ENCODE measurements at regions not wholly inside any gene's neighbourhood (a gene's known extent, or its start where the extent isn't known, plus 50 kb on each side); places are given as distances from the start of the nearest gene placed in this dataset.

GRCh38 chr3:132090921-132091320, 56.1 kb upstream of the CPNE4 start:
- H3K36me3 ChIP-seq (ENCODE audit: control insufficient read depth in 1 of 2, insufficient read depth in 2 of 2, low read length in 2 of 2), result no peaks in the 10 kb centered on the region
- POLR2A ChIA-PET, result no interaction called here
- intact Hi-C loops (cut with micrococcal nuclease), result no loop called here
- H3K27ac ChIP-seq (ENCODE audit: low read depth, low read length), result no peak overlapping the region
- H3K4me1 ChIP-seq (ENCODE audit: control insufficient read depth in 1 of 2, insufficient read depth in 2 of 2, low read length in 2 of 2), result no peaks in the 10 kb centered on the region
- CTCF ChIA-PET, result no interaction called here
- DNase-seq (ENCODE audit: low read depth, low spot score) (no peak), ATAC-seq (no peak)
- no peak overlapping the region for H3K9ac ChIP-seq (ENCODE audit: low read length)
- no peaks in the 10 kb centered on the region for H3K79me2 ChIP-seq (ENCODE audit: insufficient read depth, low read length)
- RAD21 ChIA-PET (ENCODE audit: low non-redundant PET in 1 of 2, low total read pairs in 2 of 2, uncharacterized antibody in 2 of 2, unreplicated experiment in 2 of 2), result no interaction called here
- no peak overlapping the region for H3K4me3 ChIP-seq (replicated peaks in 1 of 2; ENCODE audit: low read depth in 1 of 2, low read length in 2 of 2)
- H3K4me2 ChIP-seq (ENCODE audit: low read length), result no peak overlapping the region
- H4K20me1 ChIP-seq (ENCODE audit: insufficient read depth), result no peaks in the 10 kb centered on the region
- no peaks in the 10 kb centered on the region for H3K9me3 ChIP-seq (ENCODE audit: control insufficient read depth in 1 of 2, insufficient read depth in 1 of 2, low read depth in 1 of 2, low read length in 2 of 2)
- TF ChIP-seq ATF3 (IDR thresholded peaks at IDR 0.05) (no peak), CTCF (IDR thresholded peaks at IDR 0.05 in 2 of 3, conservative IDR thresholded peaks at IDR 0.05 in 1 of 3; ENCODE audit: borderline replicate concordance in 1 of 3, insufficient read depth in 1 of 3, low read depth in 2 of 3, low read length in 2 of 3) (no peak), CBX3 (IDR thresholded peaks at IDR 0.05; ENCODE audit: low read depth) (no peak), EZH2phosphoT487 (IDR thresholded peaks at IDR 0.05; ENCODE audit: borderline replicate concordance) (no peak)
- H3K9me2 ChIP-seq (ENCODE audit: insufficient read depth), result no peaks in the 10 kb centered on the region
- no peak overlapping the region for H2AFZ ChIP-seq (ENCODE audit: low read depth, low read length, poor library complexity, severe bottlenecking)
- peaks cover 6% of the 10 kb centered on the region; the same call in 1 of the 2 replicates for H3K27me3 ChIP-seq (ENCODE audit: insufficient read depth, low read length)
- no TSS peak for BruUV-seq (replicated peaks)

GRCh38 chr3:132116601-132117000, 81.8 kb upstream of the CPNE4 start:
- ChIA-PET POLR2A (no interaction called here), CTCF (no interaction called here)
- H3K27ac ChIP-seq (ENCODE audit: low read depth, low read length), result no peak overlapping the region
- TF ChIP-seq EZH2 (IDR thresholded peaks at IDR 0.05), result no peak
- no peak for TF ChIP-seq ATF3 (IDR thresholded peaks at IDR 0.05)
- no peak for TF ChIP-seq ZNF274 (IDR thresholded peaks at IDR 0.05; ENCODE audit: low read depth, low read length)
- TF ChIP-seq CTCF (IDR thresholded peaks at IDR 0.05 in 2 of 3, conservative IDR thresholded peaks at IDR 0.05 in 1 of 3; ENCODE audit: borderline replicate concordance in 1 of 3, insufficient read depth in 1 of 3, low read depth in 2 of 3, low read length in 2 of 3), result no peak
- no peak for TF ChIP-seq SIN3A (IDR thresholded peaks at IDR 0.05; ENCODE audit: low read depth)
- TF ChIP-seq FOSL1 (IDR thresholded peaks at IDR 0.05; ENCODE audit: low read depth), result no peak
- TF ChIP-seq CBX3 (IDR thresholded peaks at IDR 0.05; ENCODE audit: low read depth), result no peak
- no peak for TF ChIP-seq REST (IDR thresholded peaks at IDR 0.05; ENCODE audit: low read depth)
- no peak for TF ChIP-seq JUND (IDR thresholded peaks at IDR 0.05)
- TF ChIP-seq POLR2A (IDR thresholded peaks at IDR 0.05; ENCODE audit: borderline replicate concordance, extremely low read depth, insufficient read depth, insufficient read length), result no peak
- TF ChIP-seq SRF (IDR thresholded peaks at IDR 0.05; ENCODE audit: low read depth), result no peak
- no peak for TF ChIP-seq SP1 (IDR thresholded peaks at IDR 0.05; ENCODE audit: low read depth)

More at GRCh38 chr3:132116601-132117000, 81.8 kb upstream of the CPNE4 start:
- Histone ChIP-seq H3K36me3 (ENCODE audit: control insufficient read depth in 1 of 2, insufficient read depth in 2 of 2, low read length in 2 of 2) (no peaks in the 10 kb centered on the region), H3K27me3 (ENCODE audit: insufficient read depth, low read length) (no peaks in the 10 kb centered on the region), H3K4me2 (ENCODE audit: low read length) (no peak overlapping the region), H3K79me2 (ENCODE audit: insufficient read depth, low read length) (no peaks in the 10 kb centered on the region), H2AFZ (ENCODE audit: low read depth, low read length, poor library complexity, severe bottlenecking) (no peak overlapping the region), H3K9ac (ENCODE audit: low read length) (no peak overlapping the region), H3K4me1 (ENCODE audit: control insufficient read depth in 1 of 2, insufficient read depth in 2 of 2, low read length in 2 of 2) (no peaks in the 10 kb centered on the region), H3K9me2 (ENCODE audit: insufficient read depth) (no peaks in the 10 kb centered on the region), H3K9me3 (ENCODE audit: control insufficient read depth in 1 of 2, insufficient read depth in 1 of 2, low read depth in 1 of 2, low read length in 2 of 2) (no peaks in the 10 kb centered on the region), H3K4me3 (replicated peaks in 1 of 2; ENCODE audit: low read depth in 1 of 2, low read length in 2 of 2) (no peak overlapping the region), H4K20me1 (ENCODE audit: insufficient read depth) (no peaks in the 10 kb centered on the region)
- RAD21 ChIA-PET (ENCODE audit: low non-redundant PET in 1 of 2, low total read pairs in 2 of 2, uncharacterized antibody in 2 of 2, unreplicated experiment in 2 of 2), result no interaction called here
- intact Hi-C loops (cut with micrococcal nuclease), result no loop called here
- BruUV-seq (replicated peaks), result no TSS peak
- DNase-seq (ENCODE audit: low read depth, low spot score), result no peak
- ATAC-seq, result no peak

All from HCT116 (cell line).